WERI-Rb-1 (cell line): ENCODE measurements at regions not wholly inside any gene's neighbourhood (a gene's known extent, or its start where the extent isn't known, plus 50 kb on each side); places are given as distances from the start of the nearest gene placed in this dataset.

Experiments
- DNase-seq: peaks from one replicate; pipeline ENCODE4 v3.0.0-alpha.2; 2020
- H3K27ac ChIP-seq: fragments of 250-450 bp; sonication (Bioruptor Pico); 2 replicates; pipeline ENCODE4 v1.5.1; 2020; ENCODE audit warnings: mild to moderate bottlenecking, moderate library complexity
- H3K27me3 ChIP-seq: fragments of 250-450 bp; sonication (Bioruptor Pico); 2 replicates; pipeline ENCODE4 v1.5.1; 2021; ENCODE audit warnings: mild to moderate bottlenecking, low read depth, moderate library complexity; ENCODE audit not compliant: insufficient read depth, severe bottlenecking
- H3K36me3 ChIP-seq: fragments of 250-450 bp; sonication (Bioruptor Pico); 2 replicates; pipeline ENCODE4 v1.5.1; 2020; ENCODE audit warnings: mild to moderate bottlenecking, moderate library complexity
- H3K4me3 ChIP-seq: 2 replicates; pipeline ENCODE4 v1.5.1; 2011; ENCODE audit warnings: low read depth, mild to moderate bottlenecking, control low read depth, low read length
- H3K9me3 ChIP-seq: fragments of 250-450 bp; sonication (Bioruptor Pico); 2 replicates; pipeline ENCODE4 v1.5.1; 2021; ENCODE audit warnings: mild to moderate bottlenecking, moderate library complexity; ENCODE audit not compliant: severe bottlenecking
- CTCF ChIP-seq: IDR thresholded peaks from 2 replicates; pipeline ENCODE4 v1.5.1; 2011; ENCODE audit warnings: low read depth, mild to moderate bottlenecking, control low read depth, inconsistent platforms, low read length

- DNase-seq: no peak
- H3K4me3 ChIP-seq: no peak overlapping the region
- no peak overlapping the region for H3K27ac ChIP-seq
Measured at GRCh38 chr6:19655744-19656143, 181.4 kb upstream of the ID4 start.

GRCh38 chr6:19660123-19660910, 176.9 kb upstream of the ID4 start:
- Histone ChIP-seq H3K27ac (no peak overlapping the region), H3K36me3 (no peaks in the 10 kb centered on the region), H3K4me3 (no peak overlapping the region), H3K9me3 (no peaks in the 10 kb centered on the region), H3K27me3 (no peaks in the 10 kb centered on the region)
- no peak for DNase-seq
- TF ChIP-seq CTCF: no peak

More at GRCh38 chr6:19655744-19656143, 181.4 kb upstream of the ID4 start:
- no peaks in the 10 kb centered on the region for H3K36me3 ChIP-seq
- no peaks in the 10 kb centered on the region for H3K9me3 ChIP-seq
- no peaks in the 10 kb centered on the region for H3K27me3 ChIP-seq
- TF ChIP-seq CTCF: no peak

- TF ChIP-seq CTCF: no peak
- H3K27ac ChIP-seq: no peak overlapping the region
- DNase-seq: no peak
Measured at GRCh38 chr6:19662911-19663310, 174.3 kb upstream of the ID4 start.

GRCh38 chr6:19663479-19663878, 173.7 kb upstream of the ID4 start:
- TF ChIP-seq CTCF: no peak
- Histone ChIP-seq H3K27me3 (no peaks in the 10 kb centered on the region), H3K36me3 (no peaks in the 10 kb centered on the region), H3K27ac (no peak overlapping the region), H3K4me3 (no peak overlapping the region), H3K9me3 (no peaks in the 10 kb centered on the region)
- no peak for DNase-seq

More at GRCh38 chr6:19662911-19663310, 174.3 kb upstream of the ID4 start:
- Histone ChIP-seq H3K36me3 (no peaks in the 10 kb centered on the region), H3K9me3 (no peaks in the 10 kb centered on the region), H3K27me3 (no peaks in the 10 kb centered on the region), H3K4me3 (no peak overlapping the region)

- Histone ChIP-seq H3K4me3 (no peak overlapping the region), H3K27me3 (no peaks in the 10 kb centered on the region), H3K27ac (no peak overlapping the region), H3K9me3 (no peaks in the 10 kb centered on the region), H3K36me3 (no peaks in the 10 kb centered on the region)
- no peak for DNase-seq
- TF ChIP-seq CTCF: no peak
Measured at GRCh38 chr6:19664050-19664449, 173.1 kb upstream of the ID4 start.
